HepG2 (cell line): ENCODE measurements at regions not wholly inside any gene's neighbourhood (a gene's known extent, or its start where the extent isn't known, plus 50 kb on each side); places are given as distances from the start of the nearest gene placed in this dataset.

Source experiments
- ATAC-seq: fragments of 200-7000 bp; cut with Tn5 transposase; 3 replicates; pipeline ENCODE4 v1.9.1; 2020; ENCODE audit warnings: mild to moderate bottlenecking, moderate library complexity
- BruUV-seq: library from RNA; stranded (reverse); fragments of 400-500 nt; replicated peaks from 2 replicates; lab custom pipeline; 2021; lab: Mats Ljungman, UMichigan
- CTCF ChIA-PET: fragments of 300-600 bp; formaldehyde crosslinking; extraction: SDS; loops from one replicate; lab custom pipeline; 2021; ENCODE audit warnings: low total read pairs, inconsistent platforms, low intra/inter-chr PET ratio; lab: Yijun Ruan, JAX
- POLR2A ChIA-PET: fragments of 350-600 bp; sonication (Branson Sonifier 250); formaldehyde crosslinking; loops from one replicate; lab custom pipeline; 2020; ENCODE audit warnings: antibody characterized with exemption, inconsistent platforms; lab: Yijun Ruan, JAX
- DNase-seq: peaks from one replicate; pipeline ENCODE4 v3.0.0-alpha.2; 2015; ENCODE audit warnings: low spot score
- FAIRE-seq: peaks from 3 replicates; lab custom pipeline; 2011; peaks lifted over from hg19 to GRCh38; lab: Jason Lieb, UNC
- H2AFZ ChIP-seq: one replicate; pipeline ENCODE4 v1.6.1; 2011; ENCODE audit warnings: low read length, inconsistent platforms
- H3K27ac ChIP-seq: fragments of 300-600 bp; 3 replicates; pipeline ENCODE4 v1.8.0; 2011; ENCODE audit warnings: mixed run types, mild to moderate bottlenecking, mixed read lengths, low read length, inconsistent platforms; ENCODE audit not compliant: insufficient read depth; ENCODE audit errors: extremely low read length
- H3K27me3 ChIP-seq, 2 experiments: fragments of 200-600 bp in 1 of 2; 2 replicates in 1 of 2; 3 replicates in 1 of 2; pipeline versions ENCODE4 v1.6.0 to v1.8.0; 2011; ENCODE audit warnings: low read length in 2 of 2, mild to moderate bottlenecking in 2 of 2, moderate library complexity in 2 of 2, inconsistent platforms in 1 of 2; ENCODE audit not compliant: insufficient read depth in 2 of 2, control insufficient read depth in 1 of 2
- H3K36me3 ChIP-seq, 2 experiments: fragments of 200-600 bp in 1 of 2; replicated peaks in 1 of 2; 2 replicates in 1 of 2; 3 replicates in 1 of 2; pipeline versions ENCODE4 v1.5.1 to v1.8.0; 2011; ENCODE audit warnings: low read length in 2 of 2, inconsistent platforms in 1 of 2; ENCODE audit not compliant: insufficient read depth in 2 of 2, control insufficient read depth in 1 of 2
- H3K4me1 ChIP-seq: 2 replicates; pipeline ENCODE4 v1.5.1; 2012; ENCODE audit warnings: low read length, inconsistent platforms; ENCODE audit not compliant: insufficient read depth
- H3K4me2 ChIP-seq: 2 replicates; pipeline ENCODE4 v1.6.0; 2011; ENCODE audit warnings: low read depth, low read length, inconsistent platforms
- H3K4me3 ChIP-seq, 3 experiments: fragments of 200-600 bp in 1 of 3; sonication (generic), shearing (Covaris generic) in 1 of 3; replicated peaks in 1 of 3; 2 replicates each; pipeline ENCODE4 v1.5.1; 2011 to 2016; ENCODE audit warnings: low read length in 3 of 3, inconsistent platforms in 2 of 3, low read depth in 2 of 3, mild to moderate bottlenecking in 2 of 3, control low read depth in 1 of 3, mixed read lengths in 1 of 3; ENCODE audit not compliant: insufficient read depth in 1 of 3
- H3K79me2 ChIP-seq: one replicate; pipeline ENCODE4 v1.6.1; 2011; ENCODE audit warnings: low read length, inconsistent platforms; ENCODE audit not compliant: insufficient read depth
- H3K9ac ChIP-seq: 2 replicates; pipeline ENCODE4 v1.6.0; 2011; ENCODE audit warnings: mild to moderate bottlenecking, low read depth, low read length, inconsistent platforms; ENCODE audit not compliant: insufficient read depth
- H3K9me3 ChIP-seq: 2 replicates; pipeline ENCODE4 v1.5.1; 2012; ENCODE audit warnings: mild to moderate bottlenecking, low read length
- H4K20me1 ChIP-seq: 2 replicates; pipeline ENCODE4 v1.6.0; 2011; ENCODE audit warnings: inconsistent platforms, mild to moderate bottlenecking, low read length, moderate library complexity; ENCODE audit not compliant: insufficient read depth
- CCAR2 ChIP-seq: fragments of 200-400 bp; formaldehyde crosslinking; optimal IDR thresholded peaks from 2 replicates; pipeline ENCODE3; 2018; ENCODE audit warnings: low read depth, mild to moderate bottlenecking, low read length, moderate library complexity
- FIP1L1 ChIP-seq: fragments of 200-400 bp; formaldehyde crosslinking; IDR thresholded peaks from 2 replicates; pipeline ENCODE4 v1.6.1; 2018; ENCODE audit warnings: low read depth, mild to moderate bottlenecking, low read length, moderate library complexity, borderline replicate concordance; ENCODE audit not compliant: insufficient read depth
- HOXA9 ChIP-seq: sonication (generic); formaldehyde crosslinking; IDR thresholded peaks from 2 replicates; pipeline ENCODE4 v1.8.1; 2022; ENCODE audit warnings: missing genetic modification reagents, mild to moderate bottlenecking, moderate library complexity, borderline replicate concordance
- NFKB2 ChIP-seq: sonication (generic); formaldehyde crosslinking; IDR thresholded peaks from 2 replicates; pipeline ENCODE4 v1.4.0; 2020; ENCODE audit warnings: missing genetic modification reagents, borderline replicate concordance
- NR3C1 ChIP-seq: sonication (generic); formaldehyde crosslinking; IDR thresholded peaks from 2 replicates; pipeline ENCODE4 v1.4.0; 2020; ENCODE audit warnings: missing genetic modification reagents
- RFXANK ChIP-seq: IDR thresholded peaks from 2 replicates; pipeline ENCODE4 v1.6.1; 2016
- SP5 ChIP-seq: IDR thresholded peaks from 2 replicates; pipeline ENCODE4 v1.6.1; 2016; ENCODE audit warnings: low read depth, borderline replicate concordance
- ZNF468 ChIP-seq: sonication (generic); formaldehyde crosslinking; IDR thresholded peaks from 2 replicates; pipeline ENCODE4 v1.8.0; 2022; ENCODE audit warnings: mild to moderate bottlenecking, moderate library complexity, missing genetic modification reagents
- ZNF776 ChIP-seq: sonication (generic); formaldehyde crosslinking; IDR thresholded peaks from 2 replicates; pipeline ENCODE4 v1.4.0; 2020; ENCODE audit warnings: mild to moderate bottlenecking, missing genetic modification reagents
- WGBS: methylation state at CpG from one replicate; pipeline ENCODE4 v1.1.6; 2017; ENCODE audit warnings: low lambda C conversion rate; 5-methylcytosine and 5-hydroxymethylcytosine counted together
- in situ Hi-C: cut with HindIII; loops from 2 replicates; pipeline ENCODE4 v1.10.0; 2017; ENCODE audit warnings: low pct_unique_long_range_greater_than_20kb; ENCODE audit not compliant: extremely low pct_ligation_motif_present
- intact Hi-C: fragments of 100-400 bp; cut with micrococcal nuclease; formaldehyde crosslinking; loops from one replicate; pipeline ENCODE4 v1.10.0; 2022; ENCODE audit not compliant: unreplicated experiment
- TF ChIP-seq, protein P1 (sequence below): sonication (generic); formaldehyde crosslinking; conservative IDR thresholded peaks from 2 replicates; pipeline ENCODE4 v1.8.0; 2022; ENCODE audit warnings: mild to moderate bottlenecking, moderate library complexity, missing genetic modification reagents
- TF ChIP-seq, protein P2 (sequence below), 2 experiments: fragments of 450-650 bp in 1 of 2; sonication (generic) in 1 of 2; formaldehyde crosslinking; IDR thresholded peaks; 2 replicates each; pipeline versions ENCODE4 v1.5.0 to v1.8.0; 2020 to 2022; ENCODE audit warnings: mild to moderate bottlenecking in 1 of 2, missing genetic modification reagents in 1 of 2
- TF ChIP-seq, protein P3 (sequence below): sonication (generic); formaldehyde crosslinking; IDR thresholded peaks from 2 replicates; pipeline ENCODE4 v1.4.0; 2020; ENCODE audit warnings: missing genetic modification reagents
- TF ChIP-seq, protein P4 (sequence below): sonication (generic); formaldehyde crosslinking; IDR thresholded peaks from 2 replicates; pipeline ENCODE4 v1.8.1; 2022; ENCODE audit warnings: mild to moderate bottlenecking, missing genetic modification reagents

DNA sequence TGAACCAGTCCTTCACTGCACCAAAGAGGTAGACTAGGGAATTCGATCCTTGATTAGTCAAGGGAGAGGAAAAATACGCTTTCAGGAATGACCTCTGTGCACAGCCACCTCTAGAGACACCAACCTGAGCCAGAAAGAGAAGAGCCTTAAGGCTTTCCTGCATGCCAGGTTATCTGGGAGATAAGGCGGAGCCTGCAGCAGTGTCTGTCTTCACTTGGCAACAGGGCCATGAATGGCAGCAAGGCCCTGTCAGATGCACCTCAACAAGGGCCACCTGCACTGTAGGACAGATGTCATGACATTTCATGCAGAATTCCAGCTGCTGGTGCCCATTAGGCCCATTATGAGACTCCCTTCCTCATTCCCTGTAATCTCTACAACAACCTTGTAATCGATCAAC is 88.1 kb downstream of the MEX3B start (continued):
- TF ChIP-seq FIP1L1 = no peak
- TF ChIP-seq HOXA9 = no peak
- TF ChIP-seq, protein P1, sequence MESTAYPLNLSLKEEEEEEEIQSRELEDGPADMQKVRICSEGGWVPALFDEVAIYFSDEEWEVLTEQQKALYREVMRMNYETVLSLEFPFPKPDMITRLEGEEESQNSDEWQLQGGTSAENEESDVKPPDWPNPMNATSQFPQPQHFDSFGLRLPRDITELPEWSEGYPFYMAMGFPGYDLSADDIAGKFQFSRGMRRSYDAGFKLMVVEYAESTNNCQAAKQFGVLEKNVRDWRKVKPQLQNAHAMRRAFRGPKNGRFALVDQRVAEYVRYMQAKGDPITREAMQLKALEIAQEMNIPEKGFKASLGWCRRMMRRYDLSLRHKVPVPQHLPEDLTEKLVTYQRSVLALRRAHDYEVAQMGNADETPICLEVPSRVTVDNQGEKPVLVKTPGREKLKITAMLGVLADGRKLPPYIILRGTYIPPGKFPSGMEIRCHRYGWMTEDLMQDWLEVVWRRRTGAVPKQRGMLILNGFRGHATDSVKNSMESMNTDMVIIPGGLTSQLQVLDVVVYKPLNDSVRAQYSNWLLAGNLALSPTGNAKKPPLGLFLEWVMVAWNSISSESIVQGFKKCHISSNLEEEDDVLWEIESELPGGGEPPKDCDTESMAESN (CRISPR knock-in tag) = no peak
- TF ChIP-seq ZNF468 = no peak
- no peak for TF ChIP-seq NR3C1 (CRISPR knock-in tag)
- TF ChIP-seq, protein P2, sequence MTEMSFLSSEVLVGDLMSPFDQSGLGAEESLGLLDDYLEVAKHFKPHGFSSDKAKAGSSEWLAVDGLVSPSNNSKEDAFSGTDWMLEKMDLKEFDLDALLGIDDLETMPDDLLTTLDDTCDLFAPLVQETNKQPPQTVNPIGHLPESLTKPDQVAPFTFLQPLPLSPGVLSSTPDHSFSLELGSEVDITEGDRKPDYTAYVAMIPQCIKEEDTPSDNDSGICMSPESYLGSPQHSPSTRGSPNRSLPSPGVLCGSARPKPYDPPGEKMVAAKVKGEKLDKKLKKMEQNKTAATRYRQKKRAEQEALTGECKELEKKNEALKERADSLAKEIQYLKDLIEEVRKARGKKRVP (CRISPR knock-in tag; IDR thresholded peaks at IDR 0.05) = no peak
- TF ChIP-seq RFXANK (CRISPR knock-in tag) = no peak
- TF ChIP-seq CCAR2 = no peak

DNA sequence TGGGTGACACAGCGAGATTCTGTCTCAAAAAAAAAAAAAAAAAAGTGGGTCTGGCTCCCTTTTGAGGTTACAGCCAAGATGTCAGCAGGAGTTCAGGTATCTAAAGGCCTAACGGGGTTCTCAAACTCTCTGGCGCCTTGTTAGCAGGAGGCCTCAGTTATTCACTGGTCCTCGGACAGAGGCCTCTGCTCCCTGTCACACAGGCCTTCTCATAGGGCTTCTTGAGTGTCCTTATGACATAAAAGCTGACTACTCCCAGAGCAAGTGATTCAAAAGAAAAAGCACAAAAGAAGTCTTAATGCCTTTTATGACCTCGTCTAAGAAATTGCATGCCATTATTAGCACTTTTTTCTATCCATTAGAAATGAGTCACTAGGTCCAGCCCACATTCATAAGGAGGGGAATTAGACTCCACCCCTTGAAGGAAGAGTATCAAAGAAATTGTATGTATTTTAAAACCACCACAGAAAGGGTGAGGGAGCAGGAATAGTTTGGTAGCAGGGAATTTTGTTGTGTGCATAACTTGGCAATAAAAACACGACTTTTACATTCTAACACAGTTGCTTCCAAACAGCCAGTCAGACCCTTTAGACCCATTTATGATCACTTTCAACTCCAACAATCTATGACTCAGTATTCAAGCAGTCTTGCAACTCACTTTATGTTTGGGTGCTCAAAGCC is 90.3 kb downstream of the MEX3B start:
- Histone ChIP-seq H3K4me2 (no peak overlapping the region), H3K79me2 (no peaks in the 10 kb centered on the region), H3K4me3 (no peak overlapping the region), H3K9ac (no peak overlapping the region), H3K36me3 (no peaks in the 10 kb centered on the region), H3K27me3 (peaks cover 0 to 9% of the 10 kb centered on the region in 2 experiments; a peak in 1 of 5 replicates), H2AFZ (no peak overlapping the region), H4K20me1 (no peaks in the 10 kb centered on the region), H3K27ac (no peak overlapping the region), H3K4me1 (no peaks in the 10 kb centered on the region), H3K9me3 (no peaks in the 10 kb centered on the region)
- intact Hi-C loops = no loop called here
- no peak for TF ChIP-seq NFKB2
- TF ChIP-seq ZNF776 (CRISPR knock-in tag) = no peak
- TF ChIP-seq, protein P3, sequence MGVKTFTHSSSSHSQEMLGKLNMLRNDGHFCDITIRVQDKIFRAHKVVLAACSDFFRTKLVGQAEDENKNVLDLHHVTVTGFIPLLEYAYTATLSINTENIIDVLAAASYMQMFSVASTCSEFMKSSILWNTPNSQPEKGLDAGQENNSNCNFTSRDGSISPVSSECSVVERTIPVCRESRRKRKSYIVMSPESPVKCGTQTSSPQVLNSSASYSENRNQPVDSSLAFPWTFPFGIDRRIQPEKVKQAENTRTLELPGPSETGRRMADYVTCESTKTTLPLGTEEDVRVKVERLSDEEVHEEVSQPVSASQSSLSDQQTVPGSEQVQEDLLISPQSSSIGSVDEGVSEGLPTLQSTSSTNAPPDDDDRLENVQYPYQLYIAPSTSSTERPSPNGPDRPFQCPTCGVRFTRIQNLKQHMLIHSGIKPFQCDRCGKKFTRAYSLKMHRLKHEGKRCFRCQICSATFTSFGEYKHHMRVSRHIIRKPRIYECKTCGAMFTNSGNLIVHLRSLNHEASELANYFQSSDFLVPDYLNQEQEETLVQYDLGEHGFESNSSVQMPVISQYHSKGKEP (CRISPR knock-in tag) = no peak
- TF ChIP-seq, protein P4, sequence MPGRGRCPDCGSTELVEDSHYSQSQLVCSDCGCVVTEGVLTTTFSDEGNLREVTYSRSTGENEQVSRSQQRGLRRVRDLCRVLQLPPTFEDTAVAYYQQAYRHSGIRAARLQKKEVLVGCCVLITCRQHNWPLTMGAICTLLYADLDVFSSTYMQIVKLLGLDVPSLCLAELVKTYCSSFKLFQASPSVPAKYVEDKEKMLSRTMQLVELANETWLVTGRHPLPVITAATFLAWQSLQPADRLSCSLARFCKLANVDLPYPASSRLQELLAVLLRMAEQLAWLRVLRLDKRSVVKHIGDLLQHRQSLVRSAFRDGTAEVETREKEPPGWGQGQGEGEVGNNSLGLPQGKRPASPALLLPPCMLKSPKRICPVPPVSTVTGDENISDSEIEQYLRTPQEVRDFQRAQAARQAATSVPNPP (CRISPR knock-in tag) = no peak
- TF ChIP-seq SP5 = no peak
- POLR2A ChIA-PET = no interaction called here
- in situ Hi-C loops = no loop called here
- no TSS peak for BruUV-seq
- DNase-seq (no peak), ATAC-seq (no peak), FAIRE-seq (no peak)
- 4% methylated on average over 6 of the region's 6 CpGs for whole genome bisulfite sequencing
- CTCF ChIA-PET = no interaction called here
